ENCODE measurements at regions not wholly inside any gene's neighbourhood (a gene's known extent, or its start where the extent isn't known, plus 50 kb on each side); places are given as distances from the start of the nearest gene placed in this dataset.
"Not testable (repeated sequence)": the region's sequence is repeated elsewhere in the genome, so short reads cannot be mapped to it uniquely, and the experiment has no call there.

- Histone ChIP-seq H3K4me3 (no peak overlapping the region), H3K4me1 (no peaks in the 10 kb centered on the region), H3K36me3 (no peaks in the 10 kb centered on the region), H3K27me3 (no peaks in the 10 kb centered on the region), H3K27ac (no peak overlapping the region), H3K9me3 (no peaks in the 10 kb centered on the region)
- intact Hi-C loops (cut with DNase I; ENCODE audit: low total_unique reads): no loop called here
- DNase-seq: no peak
- WGBS, 5 donors: 62 to 87% (median 74%) methylated on average over 2 of the region's 2 CpGs
- TF ChIP-seq POLR2A (IDR thresholded peaks at IDR 0.05) (no peak), POLR2AphosphoS5 (IDR thresholded peaks at IDR 0.05) (no peak), EP300 (IDR thresholded peaks at IDR 0.05) (no peak)
- TF ChIP-seq, protein P1, sequence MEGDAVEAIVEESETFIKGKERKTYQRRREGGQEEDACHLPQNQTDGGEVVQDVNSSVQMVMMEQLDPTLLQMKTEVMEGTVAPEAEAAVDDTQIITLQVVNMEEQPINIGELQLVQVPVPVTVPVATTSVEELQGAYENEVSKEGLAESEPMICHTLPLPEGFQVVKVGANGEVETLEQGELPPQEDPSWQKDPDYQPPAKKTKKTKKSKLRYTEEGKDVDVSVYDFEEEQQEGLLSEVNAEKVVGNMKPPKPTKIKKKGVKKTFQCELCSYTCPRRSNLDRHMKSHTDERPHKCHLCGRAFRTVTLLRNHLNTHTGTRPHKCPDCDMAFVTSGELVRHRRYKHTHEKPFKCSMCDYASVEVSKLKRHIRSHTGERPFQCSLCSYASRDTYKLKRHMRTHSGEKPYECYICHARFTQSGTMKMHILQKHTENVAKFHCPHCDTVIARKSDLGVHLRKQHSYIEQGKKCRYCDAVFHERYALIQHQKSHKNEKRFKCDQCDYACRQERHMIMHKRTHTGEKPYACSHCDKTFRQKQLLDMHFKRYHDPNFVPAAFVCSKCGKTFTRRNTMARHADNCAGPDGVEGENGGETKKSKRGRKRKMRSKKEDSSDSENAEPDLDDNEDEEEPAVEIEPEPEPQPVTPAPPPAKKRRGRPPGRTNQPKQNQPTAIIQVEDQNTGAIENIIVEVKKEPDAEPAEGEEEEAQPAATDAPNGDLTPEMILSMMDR (IDR thresholded peaks at IDR 0.05): no peak
Observed at GRCh38 chr5:43837091-43837490, 234.1 kb downstream of the NNT start.

DNA sequence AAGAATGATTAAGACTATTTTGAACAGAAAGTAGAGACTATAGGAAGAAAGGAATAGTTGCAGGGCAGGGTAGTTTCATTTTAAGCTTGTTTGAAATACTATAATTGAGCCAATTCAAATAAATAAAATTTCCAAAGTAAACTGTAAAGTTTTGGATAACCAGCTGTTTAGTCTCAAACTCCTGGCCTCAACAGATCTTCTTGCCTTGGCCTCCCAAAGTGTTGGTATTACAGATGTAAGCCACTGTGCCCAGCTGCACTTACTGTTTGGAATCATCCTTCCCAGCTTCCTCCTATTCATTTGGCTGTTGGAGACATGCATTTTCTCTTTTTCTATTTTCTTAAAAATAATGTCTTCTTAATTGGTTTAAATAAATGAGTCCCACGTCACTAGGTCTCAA, 231.0 kb downstream of the NNT start:
- Histone ChIP-seq H3K4me1 (no peaks in the 10 kb centered on the region), H3K36me3 (no peaks in the 10 kb centered on the region), H3K27ac (no peak overlapping the region), H3K9me3 (no peaks in the 10 kb centered on the region), H3K27me3 (no peaks in the 10 kb centered on the region), H3K4me3 (no peak overlapping the region)
- DNase-seq: no peak
- intact Hi-C loops (cut with DNase I; ENCODE audit: low total_unique reads): no loop called here
- TF ChIP-seq EP300 (IDR thresholded peaks at IDR 0.05): no peak
- TF ChIP-seq, protein P1 (IDR thresholded peaks at IDR 0.05): no peak
- TF ChIP-seq POLR2A (IDR thresholded peaks at IDR 0.05): no peak
- TF ChIP-seq POLR2AphosphoS5 (IDR thresholded peaks at IDR 0.05): no peak
- 66 to 88% (median 84%) methylated on average over 1 of the region's 1 CpG for WGBS, 5 donors

- H3K27ac ChIP-seq; intact Hi-C loops (cut with DNase I; ENCODE audit: low total_unique reads); H3K27me3 ChIP-seq; H3K36me3 ChIP-seq; DNase-seq; H3K4me1 ChIP-seq; H3K4me3 ChIP-seq: not testable (repeated sequence)
- H3K9me3 ChIP-seq: peaks cover 0 to 11% (median 5%) of the 10 kb centered on the region in 4 donors
- 93 to 97% (median 95%) methylated on average over 9 to 26 of the region's 26 CpGs for WGBS, 5 donors
Observed at GRCh38 chr5:43824325-43824964, 221.5 kb downstream of the NNT start.

DNA sequence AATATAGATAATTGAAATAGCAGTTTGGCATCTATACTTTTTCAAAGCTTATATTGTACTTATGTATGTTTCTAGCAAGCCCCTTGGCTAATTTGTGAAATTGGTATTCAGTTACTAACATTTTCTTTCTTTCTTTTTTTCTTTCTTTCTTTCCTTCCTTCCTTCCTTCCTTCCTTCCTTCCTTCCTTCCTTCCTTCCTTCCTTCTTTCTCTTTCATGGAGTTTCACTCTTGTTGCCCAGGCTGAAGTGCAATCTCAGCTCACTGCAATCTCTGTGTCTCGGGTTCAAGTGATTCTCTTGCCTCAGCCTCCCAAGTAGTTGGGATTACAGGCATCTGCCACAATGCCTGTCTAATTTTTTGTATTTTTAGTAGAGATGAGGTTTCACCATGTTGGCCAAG, 215.4 kb downstream of the NNT start:
- peaks cover 6 to 34% (median 25%) of the 10 kb centered on the region in 4 donors for H3K9me3 ChIP-seq
- 76 to 93% (median 87%) methylated on average over 1 of the region's 1 CpG for WGBS, 5 donors
- H3K4me3 ChIP-seq; DNase-seq; intact Hi-C loops (cut with DNase I; ENCODE audit: low total_unique reads); H3K36me3 ChIP-seq; H3K4me1 ChIP-seq; H3K27me3 ChIP-seq; H3K27ac ChIP-seq: not testable (repeated sequence)

DNA sequence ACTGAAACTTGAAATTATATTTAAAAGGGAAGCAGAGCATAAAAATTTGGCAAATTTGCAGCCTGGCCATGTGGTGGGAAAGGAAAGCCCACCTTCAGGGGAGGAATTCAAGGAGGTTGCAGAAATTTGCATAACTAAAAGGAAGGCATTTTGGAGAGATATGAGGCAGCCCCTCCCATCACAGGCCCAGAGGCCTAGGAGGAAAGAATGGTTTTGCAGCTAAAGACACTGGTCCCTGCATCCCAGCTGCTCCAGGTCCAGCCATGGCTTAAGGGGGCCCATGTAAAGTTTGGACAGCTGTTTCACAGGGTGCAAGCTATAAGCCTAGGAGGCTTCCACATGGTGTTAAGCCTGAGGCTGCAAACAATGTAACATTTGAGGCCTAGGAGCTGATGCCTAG, 212.5 kb downstream of the NNT start:
- no peak overlapping the region for H3K4me3 ChIP-seq
- no peak for DNase-seq
- no peaks in the 10 kb centered on the region for H3K36me3 ChIP-seq
- peaks cover 6 to 36% (median 28%) of the 10 kb centered on the region in 4 donors for H3K9me3 ChIP-seq
- no peaks in the 10 kb centered on the region for H3K4me1 ChIP-seq
- intact Hi-C loops (cut with DNase I; ENCODE audit: low total_unique reads): no loop called here
- H3K27me3 ChIP-seq: no peaks in the 10 kb centered on the region
- TF ChIP-seq, protein P1 (IDR thresholded peaks at IDR 0.05): no peak
- TF ChIP-seq POLR2AphosphoS5 (IDR thresholded peaks at IDR 0.05) (no peak), EP300 (IDR thresholded peaks at IDR 0.05) (no peak), POLR2A (IDR thresholded peaks at IDR 0.05) (no peak)
- H3K27ac ChIP-seq: no peak overlapping the region

Measured in stomach (tissue), 8 donors.